Peyer's patch (tissue), 4 donors: ENCODE measurements at regions not wholly inside any gene's neighbourhood (a gene's known extent, or its start where the extent isn't known, plus 50 kb on each side); places are given as distances from the start of the nearest gene placed in this dataset.

Experiments used
- CTCF ChIP-seq, 6 experiments: fragments of 450-650 bp in 4 of 6; fragments of 200-600 bp in 2 of 6; sonication (generic) in 1 of 6; IDR thresholded peaks; one replicate each; pipeline ENCODE4 v1.5.1; 2017 to 2019; ENCODE audit warnings: antibody characterized with exemption in 6 of 6, mild to moderate bottlenecking in 3 of 6, moderate library complexity in 1 of 6
- POLR2A ChIP-seq, 2 donors: fragments of 450-650 bp; IDR thresholded peaks; one replicate each; pipeline ENCODE4 v1.5.1; 2017; ENCODE audit warnings: antibody characterized with exemption in 2 of 2, mild to moderate bottlenecking in 2 of 2, moderate library complexity in 2 of 2

- TF ChIP-seq CTCF (IDR thresholded peaks at IDR 0.05): no peak
- TF ChIP-seq POLR2A (IDR thresholded peaks at IDR 0.05): no peak
Measured at GRCh38 chr2:48195169-48195568, 119.3 kb upstream of the FOXN2 start.
